ENCODE measurements at regions not wholly inside any gene's neighbourhood (a gene's known extent, or its start where the extent isn't known, plus 50 kb on each side); places are given as distances from the start of the nearest gene placed in this dataset.

DNA sequence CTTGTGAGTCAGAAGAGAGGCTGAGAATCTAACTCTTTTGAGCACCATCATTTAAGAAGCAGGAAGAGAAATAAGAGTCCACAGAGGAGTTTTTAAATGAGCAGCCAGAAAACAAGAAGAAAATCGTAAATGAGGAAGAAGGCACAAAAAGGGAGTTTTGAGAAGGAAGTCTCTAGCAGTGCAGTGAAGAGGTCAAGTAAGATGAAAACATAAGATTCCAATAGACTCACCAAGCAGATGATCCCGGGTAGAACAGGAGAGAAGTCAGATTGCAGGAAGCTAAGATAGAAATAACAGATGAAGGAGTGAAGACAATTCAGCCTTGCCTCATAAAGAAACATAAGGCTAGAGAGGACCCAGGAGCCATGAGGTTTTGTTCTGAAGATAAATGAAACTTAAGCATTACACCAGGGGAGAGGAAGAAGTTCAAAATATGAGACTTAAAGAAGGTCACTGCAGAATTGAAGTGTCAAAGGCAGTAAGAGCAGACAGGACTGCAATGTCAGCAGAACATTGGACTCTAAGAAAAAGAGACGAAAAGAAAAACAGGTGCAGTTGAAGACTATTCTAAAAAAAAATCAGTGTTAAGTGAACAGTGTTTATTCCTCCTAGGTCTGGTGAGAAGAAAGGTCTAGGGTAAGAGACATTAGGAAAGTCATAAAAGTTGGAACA, 229.0 kb downstream of the SEC23A start:
- Histone ChIP-seq H3K36me3 (ENCODE audit: control insufficient read depth, insufficient read depth, low read length) (no peaks in the 10 kb centered on the region), H3K4me3 (ENCODE audit: low read depth, low read length) (no peak overlapping the region), H3K27me3 (ENCODE audit: control insufficient read depth, insufficient read depth, low read length) (peaks cover 2% of the 10 kb centered on the region; the same call in 1 of the 2 replicates)
- no peak for DNase-seq (ENCODE audit: low read depth)
- POLR2A ChIA-PET: no interaction called here
- CTCF ChIA-PET: interaction anchor here (0.9 kb wide), 1 partner anchor 972 kb away, joined by 3 read pairs; no protein-coding TSS in a partner anchor
- TF ChIP-seq, protein P1, sequence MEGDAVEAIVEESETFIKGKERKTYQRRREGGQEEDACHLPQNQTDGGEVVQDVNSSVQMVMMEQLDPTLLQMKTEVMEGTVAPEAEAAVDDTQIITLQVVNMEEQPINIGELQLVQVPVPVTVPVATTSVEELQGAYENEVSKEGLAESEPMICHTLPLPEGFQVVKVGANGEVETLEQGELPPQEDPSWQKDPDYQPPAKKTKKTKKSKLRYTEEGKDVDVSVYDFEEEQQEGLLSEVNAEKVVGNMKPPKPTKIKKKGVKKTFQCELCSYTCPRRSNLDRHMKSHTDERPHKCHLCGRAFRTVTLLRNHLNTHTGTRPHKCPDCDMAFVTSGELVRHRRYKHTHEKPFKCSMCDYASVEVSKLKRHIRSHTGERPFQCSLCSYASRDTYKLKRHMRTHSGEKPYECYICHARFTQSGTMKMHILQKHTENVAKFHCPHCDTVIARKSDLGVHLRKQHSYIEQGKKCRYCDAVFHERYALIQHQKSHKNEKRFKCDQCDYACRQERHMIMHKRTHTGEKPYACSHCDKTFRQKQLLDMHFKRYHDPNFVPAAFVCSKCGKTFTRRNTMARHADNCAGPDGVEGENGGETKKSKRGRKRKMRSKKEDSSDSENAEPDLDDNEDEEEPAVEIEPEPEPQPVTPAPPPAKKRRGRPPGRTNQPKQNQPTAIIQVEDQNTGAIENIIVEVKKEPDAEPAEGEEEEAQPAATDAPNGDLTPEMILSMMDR (IDR thresholded peaks at IDR 0.05; ENCODE audit: insufficient read depth, low read depth, low read length): no peak

DNA sequence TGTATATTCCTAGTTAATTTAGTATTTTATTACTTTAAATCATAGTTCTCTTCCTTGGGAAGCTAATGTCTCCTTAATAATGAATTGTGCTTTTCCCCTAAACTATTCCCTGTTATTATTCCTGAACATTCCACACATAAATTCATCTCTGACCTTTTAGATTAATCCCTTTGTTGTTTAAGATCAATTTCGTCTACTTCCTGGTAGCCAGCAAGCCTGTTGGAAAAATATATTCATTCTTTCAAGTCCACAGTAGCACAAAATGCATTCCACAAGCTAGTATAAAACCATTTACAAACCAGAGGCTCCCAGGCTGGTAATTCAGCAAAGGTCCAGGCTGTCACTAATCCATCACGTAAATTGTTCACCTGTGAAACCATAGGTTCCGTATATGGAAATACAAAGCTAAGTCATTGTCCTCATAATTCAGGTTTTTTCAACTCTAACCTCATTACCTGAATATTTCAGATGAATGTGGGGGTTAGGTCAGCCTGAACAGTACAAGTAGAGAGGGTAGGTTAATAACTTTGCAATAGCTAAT, 232.7 kb downstream of the SEC23A start:
- H3K27me3 ChIP-seq (ENCODE audit: control insufficient read depth, insufficient read depth, low read length): no peaks in the 10 kb centered on the region; the same call in 1 of the 2 replicates
- ChIA-PET POLR2A (no interaction called here), CTCF (interaction anchor here (0.8 to 6.4 kb wide), 4 partner anchors 145 to 966 kb away, joined by 3 to 46 read pairs (median 4); no protein-coding TSS in a partner anchor)
- TF ChIP-seq, protein P1 (IDR thresholded peaks at IDR 0.05; ENCODE audit: insufficient read depth, low read depth, low read length): no peak
- no peak for DNase-seq (ENCODE audit: low read depth)
- H3K4me3 ChIP-seq (ENCODE audit: low read depth, low read length): no peak overlapping the region
- H3K36me3 ChIP-seq (ENCODE audit: control insufficient read depth, insufficient read depth, low read length): no peaks in the 10 kb centered on the region

DNA sequence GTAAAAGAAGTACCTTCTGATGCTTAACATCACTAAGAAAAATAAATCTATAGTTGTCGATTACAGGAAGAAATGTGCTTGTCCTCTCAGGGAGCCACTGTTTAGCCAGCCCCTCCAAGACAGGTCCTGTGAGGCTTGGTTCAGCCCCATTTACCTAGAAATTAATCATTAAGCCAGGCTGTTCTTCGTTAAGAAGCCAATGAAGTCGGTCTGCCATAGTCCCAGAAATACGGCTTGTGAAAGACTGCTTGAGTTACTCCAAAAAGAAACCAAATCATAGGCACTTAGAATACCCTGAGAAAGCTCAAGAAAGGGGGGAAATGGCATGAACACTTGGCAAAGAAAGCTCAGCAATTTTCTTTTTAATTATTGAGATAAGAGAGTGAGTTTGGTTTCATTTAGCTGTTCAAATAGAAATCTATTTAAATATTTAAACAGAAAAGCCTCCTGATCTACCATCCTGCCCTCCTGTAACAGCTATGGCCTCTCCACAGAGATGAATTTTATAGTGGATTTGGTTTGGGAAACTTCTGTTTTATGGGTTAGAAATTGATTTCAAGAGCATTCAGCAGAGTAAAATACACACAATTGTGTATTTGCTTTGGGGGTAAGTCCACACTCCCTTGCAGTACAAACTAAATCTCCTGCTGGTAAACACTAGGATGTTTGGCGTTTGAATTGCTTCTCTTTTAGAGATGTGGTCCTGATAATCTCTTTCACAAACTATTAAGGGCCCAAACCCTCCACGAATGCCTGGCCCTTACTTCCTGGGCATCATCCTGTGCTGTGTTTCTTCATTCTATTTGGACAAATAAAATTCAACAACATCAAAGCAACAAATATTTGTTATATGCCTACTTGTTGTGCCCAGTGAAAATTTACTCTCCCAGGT, 234.4 kb downstream of the SEC23A start:
- Histone ChIP-seq H3K4me3 (ENCODE audit: low read depth, low read length) (no peak overlapping the region), H3K36me3 (ENCODE audit: control insufficient read depth, insufficient read depth, low read length) (no peaks in the 10 kb centered on the region), H3K27me3 (ENCODE audit: control insufficient read depth, insufficient read depth, low read length) (no peaks in the 10 kb centered on the region)
- ChIA-PET CTCF (interaction anchor here (0.6 to 6.4 kb wide), 12 partner anchors 9 to 995 kb away, joined by 3 to 46 read pairs (median 5); no protein-coding TSS in a partner anchor), POLR2A (no interaction called here)
- TF ChIP-seq, protein P1 (IDR thresholded peaks at IDR 0.05; ENCODE audit: insufficient read depth, low read depth, low read length): no peak
- DNase-seq (ENCODE audit: low read depth): no peak

DNA sequence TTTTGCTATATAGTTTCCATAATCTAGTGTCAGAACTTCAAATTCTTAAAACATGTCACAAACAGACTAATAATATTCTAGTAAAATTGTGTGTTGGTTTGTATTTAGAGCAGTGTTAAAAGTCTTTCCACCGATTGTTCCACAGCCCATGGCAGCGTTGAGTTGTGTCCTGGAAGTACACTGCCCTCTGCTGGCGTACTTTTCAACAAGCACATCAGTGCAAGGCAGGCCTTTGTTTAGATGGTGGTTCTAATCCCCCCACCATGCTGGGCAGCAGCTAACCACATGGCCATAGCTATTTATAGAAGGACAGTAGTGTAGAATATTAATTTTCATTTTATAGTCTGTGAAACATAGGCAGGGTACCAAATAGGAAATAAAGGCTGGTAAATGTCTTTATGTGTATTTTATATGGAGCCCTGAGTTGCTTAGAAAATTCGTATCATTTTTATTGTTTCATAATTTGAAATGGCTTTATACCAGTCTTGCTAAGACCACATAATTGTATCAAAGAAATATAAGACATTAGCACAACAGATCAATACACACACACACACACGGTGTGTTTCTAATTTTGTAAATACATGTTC, 235.4 kb downstream of the SEC23A start:
- Histone ChIP-seq H3K36me3 (ENCODE audit: control insufficient read depth, insufficient read depth, low read length) (no peaks in the 10 kb centered on the region), H3K27me3 (ENCODE audit: control insufficient read depth, insufficient read depth, low read length) (no peaks in the 10 kb centered on the region), H3K4me3 (ENCODE audit: low read depth, low read length) (no peak overlapping the region)
- ChIA-PET POLR2A (no interaction called here), CTCF (interaction anchor here (0.7 to 6.4 kb wide), 17 partner anchors 8 to 1158 kb away, joined by 3 to 46 read pairs (median 5); no protein-coding TSS in a partner anchor)
- DNase-seq (ENCODE audit: low read depth): peak; percentile 1
- TF ChIP-seq, protein P1 (IDR thresholded peaks at IDR 0.05; ENCODE audit: insufficient read depth, low read depth, low read length): peak; percentile 83
